Osteocyte (in vitro differentiated cells): ENCODE measurements at regions not wholly inside any gene's neighbourhood (a gene's known extent, or its start where the extent isn't known, plus 50 kb on each side); places are given as distances from the start of the nearest gene placed in this dataset.

Experiments used
- DNase-seq: peaks from one replicate; pipeline ENCODE4 v3.0.0; 2021; ENCODE audit warnings: mixed read lengths; ENCODE audit not compliant: unreplicated experiment; ENCODE audit errors: extremely low spot score
- H3K27ac Mint-ChIP-seq: one replicate; pipeline ENCODE4 v1.8.0; 2021; ENCODE audit warnings: mild to moderate bottlenecking, mixed read lengths; ENCODE audit not compliant: unreplicated experiment
- H3K27me3 Mint-ChIP-seq: one replicate; pipeline ENCODE4 v1.8.0; 2021; ENCODE audit warnings: mixed read lengths; ENCODE audit not compliant: unreplicated experiment
- H3K36me3 Mint-ChIP-seq: one replicate; pipeline ENCODE4 v1.8.0; 2021; ENCODE audit warnings: mixed read lengths; ENCODE audit not compliant: unreplicated experiment
- H3K4me1 Mint-ChIP-seq: one replicate; pipeline ENCODE4 v1.8.0; 2021; ENCODE audit warnings: mixed read lengths; ENCODE audit not compliant: unreplicated experiment
- H3K4me3 Mint-ChIP-seq: one replicate; pipeline ENCODE4 v1.8.0; 2021; ENCODE audit warnings: mild to moderate bottlenecking, moderate library complexity, mixed read lengths; ENCODE audit not compliant: unreplicated experiment
- H3K9me3 Mint-ChIP-seq: one replicate; pipeline ENCODE4 v1.8.0; 2021; ENCODE audit warnings: mixed read lengths; ENCODE audit not compliant: unreplicated experiment
- TF ChIP-seq, protein P1 (sequence below): fragments of 200-600 bp; sonication (generic); IDR thresholded peaks from 2 replicates; pipeline ENCODE4 v1.5.0; 2021; ENCODE audit warnings: antibody characterized with exemption, mild to moderate bottlenecking, moderate library complexity

DNA sequence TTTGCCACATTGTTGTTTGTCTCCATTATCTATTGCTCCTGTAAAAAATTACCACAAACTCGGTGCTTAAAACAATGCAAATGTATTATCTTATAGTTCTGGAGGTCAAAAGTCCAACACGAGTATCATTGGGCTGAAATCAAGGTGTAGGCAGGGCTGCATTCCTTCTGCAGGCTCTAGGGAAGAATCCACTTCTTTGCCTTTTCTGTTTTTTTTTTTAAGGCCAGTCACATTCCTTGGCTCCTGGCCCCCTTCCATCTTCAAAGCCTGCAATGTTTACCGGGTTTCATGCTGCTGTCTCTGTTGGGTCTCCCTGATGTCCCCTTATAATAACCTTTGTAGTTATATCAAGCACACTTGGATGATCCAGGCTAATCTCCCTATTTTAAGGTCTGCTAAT, 212.7 kb downstream of the PTBP2 start:
- TF ChIP-seq, protein P1, sequence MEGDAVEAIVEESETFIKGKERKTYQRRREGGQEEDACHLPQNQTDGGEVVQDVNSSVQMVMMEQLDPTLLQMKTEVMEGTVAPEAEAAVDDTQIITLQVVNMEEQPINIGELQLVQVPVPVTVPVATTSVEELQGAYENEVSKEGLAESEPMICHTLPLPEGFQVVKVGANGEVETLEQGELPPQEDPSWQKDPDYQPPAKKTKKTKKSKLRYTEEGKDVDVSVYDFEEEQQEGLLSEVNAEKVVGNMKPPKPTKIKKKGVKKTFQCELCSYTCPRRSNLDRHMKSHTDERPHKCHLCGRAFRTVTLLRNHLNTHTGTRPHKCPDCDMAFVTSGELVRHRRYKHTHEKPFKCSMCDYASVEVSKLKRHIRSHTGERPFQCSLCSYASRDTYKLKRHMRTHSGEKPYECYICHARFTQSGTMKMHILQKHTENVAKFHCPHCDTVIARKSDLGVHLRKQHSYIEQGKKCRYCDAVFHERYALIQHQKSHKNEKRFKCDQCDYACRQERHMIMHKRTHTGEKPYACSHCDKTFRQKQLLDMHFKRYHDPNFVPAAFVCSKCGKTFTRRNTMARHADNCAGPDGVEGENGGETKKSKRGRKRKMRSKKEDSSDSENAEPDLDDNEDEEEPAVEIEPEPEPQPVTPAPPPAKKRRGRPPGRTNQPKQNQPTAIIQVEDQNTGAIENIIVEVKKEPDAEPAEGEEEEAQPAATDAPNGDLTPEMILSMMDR: no peak
- DNase-seq: no peak
- H3K27ac Mint-ChIP-seq: no peak overlapping the region
- no peaks in the 10 kb centered on the region for H3K27me3 Mint-ChIP-seq
- no peak overlapping the region for H3K4me3 Mint-ChIP-seq
- no peaks in the 10 kb centered on the region for H3K36me3 Mint-ChIP-seq
- H3K4me1 Mint-ChIP-seq: no peaks in the 10 kb centered on the region
- H3K9me3 Mint-ChIP-seq: no peaks in the 10 kb centered on the region

DNA sequence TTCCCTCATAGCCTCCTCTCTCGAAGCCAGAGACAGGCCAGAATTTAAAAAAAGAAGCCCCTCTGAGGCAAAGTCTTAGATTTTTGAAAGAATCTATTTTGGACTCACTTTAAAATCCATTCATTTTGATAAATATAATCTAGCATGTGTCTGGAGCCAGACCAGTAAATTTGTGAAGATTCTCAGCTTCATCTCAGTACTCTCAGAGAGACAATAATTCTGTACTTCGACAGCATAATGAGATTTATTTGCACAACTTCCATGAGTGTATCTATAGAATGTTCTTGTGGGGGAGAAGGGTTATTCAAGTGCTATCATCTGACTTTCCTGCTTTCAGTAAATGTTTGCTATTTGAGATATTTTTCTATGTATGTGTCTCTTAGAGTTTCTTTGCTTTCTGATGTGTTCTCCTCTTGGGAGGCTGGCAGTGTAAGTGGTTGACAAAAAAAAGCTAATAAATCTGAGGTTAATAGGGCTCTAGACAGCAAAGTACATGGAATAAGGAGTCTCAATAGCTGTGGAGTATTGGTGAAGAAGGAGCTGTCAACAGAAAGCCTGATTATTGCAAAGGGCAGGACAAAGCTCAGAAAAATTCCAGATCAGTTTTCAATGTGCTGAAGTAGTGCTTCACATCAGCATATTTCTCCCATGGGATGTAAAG, 223.0 kb downstream of the PTBP2 start:
- peaks cover 6% of the 10 kb centered on the region for H3K27me3 Mint-ChIP-seq
- no peaks in the 10 kb centered on the region for H3K4me1 Mint-ChIP-seq
- no peak overlapping the region for H3K4me3 Mint-ChIP-seq
- H3K9me3 Mint-ChIP-seq: peaks cover 4% of the 10 kb centered on the region
- DNase-seq: no peak
- TF ChIP-seq, protein P1: no peak
- no peak overlapping the region for H3K27ac Mint-ChIP-seq
- no peaks in the 10 kb centered on the region for H3K36me3 Mint-ChIP-seq

DNA sequence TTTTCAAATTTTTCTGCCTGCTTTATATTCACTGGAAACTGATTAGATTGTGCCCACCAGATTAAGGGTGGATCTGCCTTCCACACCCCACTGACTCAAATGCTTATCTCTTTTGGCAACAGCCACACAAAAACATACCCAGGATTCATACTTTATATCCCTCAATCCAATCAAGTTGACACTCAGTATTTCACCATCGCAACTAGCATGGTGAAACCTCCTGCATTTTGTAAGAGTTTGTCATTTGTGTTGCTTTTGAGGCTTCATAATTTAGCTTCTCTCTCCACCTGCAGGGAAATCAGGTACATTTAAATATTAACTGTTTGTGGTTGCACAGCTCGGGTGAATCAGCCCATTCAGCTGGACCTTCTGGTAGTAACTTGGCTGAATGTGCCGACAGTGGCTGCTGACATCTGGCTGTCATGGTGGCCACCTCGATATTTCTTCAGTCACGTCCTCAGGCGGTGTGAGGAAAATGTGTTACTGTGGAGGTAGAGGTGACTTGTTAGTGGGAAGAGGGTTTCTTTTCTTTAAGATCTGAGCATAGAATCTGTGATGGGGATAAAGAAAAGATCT, 224.0 kb downstream of the PTBP2 start:
- H3K36me3 Mint-ChIP-seq: no peaks in the 10 kb centered on the region
- TF ChIP-seq, protein P1: no peak
- DNase-seq: no peak
- peaks cover 2% of the 10 kb centered on the region for H3K27me3 Mint-ChIP-seq
- no peaks in the 10 kb centered on the region for H3K4me1 Mint-ChIP-seq
- H3K27ac Mint-ChIP-seq: no peak overlapping the region
- no peak overlapping the region for H3K4me3 Mint-ChIP-seq
- peaks cover 7% of the 10 kb centered on the region for H3K9me3 Mint-ChIP-seq

- no peaks in the 10 kb centered on the region for H3K36me3 Mint-ChIP-seq
- H3K27me3 Mint-ChIP-seq: no peaks in the 10 kb centered on the region
- H3K4me3 Mint-ChIP-seq: no peak overlapping the region
- no peaks in the 10 kb centered on the region for H3K9me3 Mint-ChIP-seq
- H3K4me1 Mint-ChIP-seq: no peaks in the 10 kb centered on the region
- DNase-seq: no peak
- no peak overlapping the region for H3K27ac Mint-ChIP-seq
- TF ChIP-seq, protein P1: no peak
Measured at GRCh38 chr1:96955307-96956012, 233.9 kb downstream of the PTBP2 start.

- no peak overlapping the region for H3K4me3 Mint-ChIP-seq
- H3K9me3 Mint-ChIP-seq: no peaks in the 10 kb centered on the region
- DNase-seq: no peak
- H3K27me3 Mint-ChIP-seq: no peaks in the 10 kb centered on the region
- H3K4me1 Mint-ChIP-seq: peaks cover 38% of the 10 kb centered on the region
- TF ChIP-seq, protein P1: no peak
- H3K36me3 Mint-ChIP-seq: no peaks in the 10 kb centered on the region
- H3K27ac Mint-ChIP-seq: peak overlapping the region; percentile 75
Measured at GRCh38 chr1:96962216-96962615, 240.6 kb downstream of the PTBP2 start.
